Ovary (tissue), 7 donors: ENCODE measurements at regions not wholly inside any gene's neighbourhood (a gene's known extent, or its start where the extent isn't known, plus 50 kb on each side); places are given as distances from the start of the nearest gene placed in this dataset.
"Not testable (repeated sequence)": the region's sequence is repeated elsewhere in the genome, so short reads cannot be mapped to it uniquely, and the experiment has no call there.

Source experiments
- DNase-seq, 5 donors: peaks; one replicate each; pipeline ENCODE4 v3.0.0-alpha.2; 2019 to 2020
- H3K27ac ChIP-seq, 2 donors: fragments of 200-600 bp; one replicate each; pipeline versions ENCODE4 v1.5.1 to v1.8.0; 2019 to 2022
- H3K27me3 ChIP-seq: fragments of 200-600 bp; one replicate; pipeline ENCODE4 v1.8.0; 2022
- H3K36me3 ChIP-seq: fragments of 200-600 bp; sonication (generic); one replicate; pipeline ENCODE4 v1.5.1; 2019
- H3K4me1 ChIP-seq: one replicate; pipeline ENCODE4 v1.8.1; 2013; ENCODE audit warnings: mild to moderate bottlenecking, moderate library complexity; ENCODE audit not compliant: insufficient read depth
- H3K4me3 ChIP-seq: fragments of 200-600 bp; sonication (generic); one replicate; pipeline ENCODE4 v1.5.1; 2017
- H3K9me3 ChIP-seq, 2 donors: fragments of 200-600 bp in 1 of 2; sonication (generic) in 1 of 2; one replicate each; pipeline versions ENCODE4 v1.5.1 to v1.8.1; 2013 to 2019; ENCODE audit warnings: mild to moderate bottlenecking in 1 of 2, moderate library complexity in 1 of 2
- CTCF ChIP-seq, 3 donors: fragments of 450-650 bp in 2 of 3; fragments of 200-600 bp in 1 of 3; IDR thresholded peaks; one replicate each; pipeline versions ENCODE4 v1.5.1 to v1.8.0; 2016 to 2022; ENCODE audit warnings: antibody characterized with exemption in 3 of 3, mild to moderate bottlenecking in 1 of 3
- EP300 ChIP-seq: sonication (generic); formaldehyde crosslinking; IDR thresholded peaks from one replicate; pipeline ENCODE4 v1.6.1; 2017; ENCODE audit warnings: antibody characterized with exemption
- POLR2A ChIP-seq: fragments of 450-650 bp; IDR thresholded peaks from one replicate; pipeline ENCODE4 v1.6.1; 2017; ENCODE audit warnings: antibody characterized with exemption, mild to moderate bottlenecking, moderate library complexity
- WGBS, 3 donors: extraction: QIAGEN DNeasy Blood & Tissue Kit in 1 of 3; methylation state at CpG; one replicate each; pipeline versions ENCODE4 v1.1.5 to v1.1.7; 2013 to 2017; 5-methylcytosine and 5-hydroxymethylcytosine counted together
- intact Hi-C, 4 donors: fragments of 100-400 bp; cut with DNase I; formaldehyde crosslinking; loops; one replicate each; pipeline versions ENCODE4 v1.11.0 to v1.15.1; 2022 to 2023
- donor health status: DM: no; HTN: no; CAD: no; lungs with moderate emphysema.
- donor health status: DM: no; HTN: no; CAD: no.
- donor health status: Bipolar disorder and iron deficiency.
- donor health status: DM: no; HTN: no; CAD: no.
- donor health status: DM: yes; HTN: yes; CAD: no.

DNA sequence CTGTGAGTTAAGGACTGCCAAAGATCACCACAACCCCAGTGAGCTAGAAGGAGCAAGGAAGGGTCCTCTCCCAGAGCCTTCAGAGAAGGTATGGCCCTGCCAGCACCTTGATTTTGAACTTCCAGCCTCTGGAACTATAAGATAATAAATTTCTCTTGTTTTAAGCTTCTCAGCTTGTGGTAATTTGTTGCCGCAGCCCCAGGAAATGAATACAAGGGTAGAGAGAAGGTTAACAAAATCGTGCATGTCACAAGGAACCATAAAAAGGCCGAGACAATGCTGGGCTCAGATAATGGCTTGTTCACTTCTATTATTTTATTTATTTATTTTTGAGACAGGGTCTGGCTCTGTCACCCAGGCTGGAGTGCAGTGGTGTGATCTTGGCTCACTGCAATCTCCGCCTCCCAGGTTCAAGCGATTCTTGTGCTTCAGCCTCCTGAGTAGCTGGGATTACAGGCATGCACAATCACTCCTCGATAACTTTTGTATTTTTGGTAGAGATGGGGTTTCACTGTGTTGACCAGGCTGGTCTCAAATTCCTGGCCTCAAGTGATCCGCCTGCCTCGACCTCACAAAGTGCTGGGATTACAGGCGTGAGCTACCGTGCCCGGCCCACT, 71.5 kb downstream of the WSB1 start:
- H3K9me3 ChIP-seq, H3K27me3 ChIP-seq, H3K36me3 ChIP-seq, H3K4me3 ChIP-seq, DNase-seq, H3K4me1 ChIP-seq, H3K27ac ChIP-seq: not testable (repeated sequence)
- 94 to 97% (median 95%) methylated on average over 11 of the region's 11 CpGs for WGBS, 3 donors
- intact Hi-C loops, result loop anchor here in 2 of 4 donors (5.0 to 10.0 kb wide), 2 partner anchors 67 to 79 kb away; no protein-coding TSS in a partner anchor

DNA sequence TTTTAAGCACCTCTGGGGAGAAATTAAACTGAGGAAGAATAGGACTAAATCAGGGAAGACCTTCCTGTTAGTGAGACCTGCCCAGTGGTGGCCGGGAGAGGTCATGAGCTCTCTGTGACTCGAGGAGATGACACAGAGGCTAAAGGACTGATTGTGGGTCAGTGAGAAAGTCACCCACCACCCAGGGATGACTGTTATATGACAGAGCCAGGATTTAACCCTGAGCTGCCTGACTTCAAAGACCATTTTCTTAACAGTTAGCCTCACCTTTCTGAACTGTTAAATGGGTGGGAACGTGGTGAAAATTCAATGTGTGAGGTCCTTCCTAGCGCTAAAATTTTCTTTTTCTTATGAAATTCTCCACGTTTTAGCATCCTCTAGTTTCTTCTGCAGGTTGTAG, 72.5 kb downstream of the WSB1 start:
- Histone ChIP-seq H3K27ac (no peak overlapping the region), H3K36me3 (no peaks in the 10 kb centered on the region), H3K27me3 (no peaks in the 10 kb centered on the region), H3K9me3 (no peaks in the 10 kb centered on the region), H3K4me1 (no peaks in the 10 kb centered on the region), H3K4me3 (no peak overlapping the region)
- intact Hi-C loops, result loop anchor here in 2 of 4 donors (5.0 to 10.0 kb wide), 2 partner anchors 66 to 78 kb away; no protein-coding TSS in a partner anchor
- TF ChIP-seq POLR2A (no peak), CTCF (IDR thresholded peaks at IDR 0.05) (no peak), EP300 (no peak)
- WGBS, 3 donors, result 82 to 89% (median 85%) methylated on average over 5 of the region's 5 CpGs
- DNase-seq, result no peak

- TF ChIP-seq POLR2A, result no peak
- no peak for TF ChIP-seq EP300
- TF ChIP-seq CTCF (IDR thresholded peaks at IDR 0.05), result no peak
- H3K36me3 ChIP-seq, result no peaks in the 10 kb centered on the region
- H3K4me1 ChIP-seq, result no peaks in the 10 kb centered on the region
- H3K27ac ChIP-seq, result no peak overlapping the region
- no peaks in the 10 kb centered on the region for H3K9me3 ChIP-seq
- DNase-seq, result no peak
- WGBS, 3 donors, result 81 to 89% (median 83%) methylated on average over 17 of the region's 17 CpGs
- no peak overlapping the region for H3K4me3 ChIP-seq
- no peaks in the 10 kb centered on the region for H3K27me3 ChIP-seq
- intact Hi-C loops, result loop anchor here in 2 of 4 donors (5.0 to 10.0 kb wide), 2 partner anchors 65 to 77 kb away; no protein-coding TSS in a partner anchor
These were observed 73.4 kb downstream of the WSB1 start for GRCh38 chr17:27367121-27367981.

GRCh38 chr17:27368151-27368795, 74.4 kb downstream of the WSB1 start:
- no peak overlapping the region for H3K27ac ChIP-seq
- no peak for TF ChIP-seq EP300
- TF ChIP-seq POLR2A, result no peak
- no peak for TF ChIP-seq CTCF (IDR thresholded peaks at IDR 0.05)
- WGBS, 3 donors, result 80 to 86% (median 84%) methylated on average over 4 of the region's 4 CpGs
- intact Hi-C loops, result loop anchor here in 2 of 4 donors (5.0 to 10.0 kb wide), 2 partner anchors 64 to 77 kb away; no protein-coding TSS in a partner anchor
- no peaks in the 10 kb centered on the region for H3K36me3 ChIP-seq
- no peaks in the 10 kb centered on the region for H3K4me1 ChIP-seq
- H3K27me3 ChIP-seq, result no peaks in the 10 kb centered on the region
- H3K9me3 ChIP-seq, result no peaks in the 10 kb centered on the region
- no peak for DNase-seq
- no peak overlapping the region for H3K4me3 ChIP-seq
